Transverse colon (tissue), 4 donors: ENCODE measurements at regions not wholly inside any gene's neighbourhood (a gene's known extent, or its start where the extent isn't known, plus 50 kb on each side); places are given as distances from the start of the nearest gene placed in this dataset.

Source experiments
- DNase-seq: peaks from one replicate; pipeline ENCODE4 v3.0.0-alpha.2; 2019
- H3K27ac ChIP-seq, 4 donors: fragments of 200-600 bp; sonication (generic); 2 replicates each; pipeline ENCODE4 v1.5.1; 2016 to 2018; ENCODE audit warnings: inconsistent platforms in 4 of 4
- H3K27me3 ChIP-seq: fragments of 200-600 bp; sonication (generic); 2 replicates; pipeline ENCODE4 v1.5.1; 2017; ENCODE audit warnings: inconsistent platforms
- H3K36me3 ChIP-seq, 4 donors: fragments of 200-600 bp; sonication (generic); 2 replicates each; pipeline ENCODE4 v1.5.1; 2017 to 2019; ENCODE audit warnings: inconsistent platforms in 4 of 4
- H3K4me1 ChIP-seq, 4 donors: fragments of 200-600 bp; sonication (generic); 2 replicates each; pipeline ENCODE4 v1.5.1; 2017 to 2020; ENCODE audit warnings: inconsistent platforms in 4 of 4
- H3K4me3 ChIP-seq, 4 donors: fragments of 200-600 bp; sonication (generic); 1 replicate in 1 of 4; 2 replicates in 3 of 4; pipeline versions ENCODE4 v1.5.1 to v1.6.1; 2017 to 2019; ENCODE audit warnings: inconsistent platforms in 4 of 4
- H3K9me3 ChIP-seq, 2 donors: fragments of 200-600 bp; sonication (generic); 2 replicates each; pipeline ENCODE4 v1.5.1; 2017 to 2019; ENCODE audit warnings: inconsistent platforms in 2 of 2
- CTCF ChIP-seq, 5 experiments: fragments of 200-600 bp in 3 of 5; fragments of 450-650 bp in 2 of 5; sonication (generic) in 3 of 5; IDR thresholded peaks; 1 replicate in 2 of 5; 2 replicates in 3 of 5; pipeline ENCODE4 v1.5.1; 2016 to 2017; ENCODE audit warnings: antibody characterized with exemption in 5 of 5, inconsistent platforms in 3 of 5, mild to moderate bottlenecking in 2 of 5, moderate library complexity in 1 of 5
- EP300 ChIP-seq: sonication (generic); formaldehyde crosslinking; IDR thresholded peaks from one replicate; pipeline ENCODE4 v1.6.1; 2017; ENCODE audit warnings: antibody characterized with exemption, low read depth
- POLR2A ChIP-seq: fragments of 450-650 bp; IDR thresholded peaks from one replicate; pipeline ENCODE4 v1.6.1; 2016; ENCODE audit warnings: antibody characterized with exemption, mild to moderate bottlenecking, moderate library complexity
- POLR2AphosphoS5 ChIP-seq, 3 donors: sonication (generic); formaldehyde crosslinking; IDR thresholded peaks; one replicate each; pipeline ENCODE4 v1.6.1; 2016; ENCODE audit warnings: antibody characterized with exemption in 3 of 3
- WGBS, 2 donors: methylation state at CpG; one replicate each; pipeline ENCODE4 v1.1.5; 2018; ENCODE audit warnings: low coverage in 1 of 2; 5-methylcytosine and 5-hydroxymethylcytosine counted together
- in situ Hi-C, 4 donors: fragments of 200-750 bp; cut with MboI; loops; one replicate each; pipeline versions ENCODE4 v1.15.0 to v1.15.1; 2017; ENCODE audit warnings: low sequenced_read_pairs in 3 of 4, low pct_ligation_motif_present in 1 of 4, low pct_unique_long_range_greater_than_20kb in 1 of 4
- intact Hi-C: fragments of 100-400 bp; cut with DNase I; formaldehyde crosslinking; loops from one replicate; pipeline ENCODE4 v1.15.1; 2023; ENCODE audit warnings: low total_unique reads

DNA sequence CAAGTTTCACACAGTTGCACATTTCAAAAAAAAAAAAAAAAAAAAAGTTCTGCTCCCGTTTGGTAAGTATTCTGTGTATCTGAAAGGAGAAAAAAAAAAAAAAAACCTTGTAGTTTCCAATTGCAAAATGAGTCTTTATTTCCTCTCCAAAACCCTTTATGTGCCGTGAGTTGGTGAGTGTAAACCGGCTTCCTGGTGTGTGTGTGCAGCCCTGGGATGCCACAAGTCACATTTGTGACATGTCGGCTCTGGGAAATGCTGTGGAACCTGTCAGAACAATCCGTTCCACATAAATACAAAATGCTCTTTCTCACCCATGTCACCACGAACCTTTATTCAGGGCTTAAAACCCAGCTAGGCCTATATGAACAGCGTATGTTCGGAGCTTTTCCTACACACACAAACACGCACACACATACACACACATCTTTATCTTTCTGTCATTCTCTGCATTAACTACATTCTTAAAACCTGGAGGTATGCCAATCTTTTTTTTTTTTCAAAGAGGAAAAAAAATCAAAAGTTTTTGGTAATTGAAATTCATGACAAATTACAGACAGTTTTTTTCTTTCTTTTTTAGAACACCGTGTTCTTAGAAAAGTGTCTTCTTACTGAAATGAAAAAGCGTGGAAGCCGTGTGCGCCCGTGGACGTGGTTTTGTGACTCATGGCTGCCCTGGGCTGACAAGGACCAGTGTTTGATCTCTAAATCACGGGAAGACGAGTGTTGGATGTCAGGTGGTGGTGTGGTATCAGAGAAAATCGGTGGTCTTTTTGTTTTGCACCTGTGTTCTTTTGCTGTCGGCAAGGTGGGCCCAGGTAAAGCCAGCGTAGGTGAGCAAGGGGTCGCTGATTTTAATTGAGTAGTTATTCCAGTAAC, 612.0 kb downstream of the VRK1 start:
- Histone ChIP-seq H3K4me3 (no peak overlapping the region), H3K27ac (no peak overlapping the region), H3K4me1 (peaks cover 0 to 9% (median 1%) of the 10 kb centered on the region in 4 donors), H3K9me3 (no peaks in the 10 kb centered on the region), H3K27me3 (peaks cover 75% of the 10 kb centered on the region), H3K36me3 (no peaks in the 10 kb centered on the region)
- no peak for DNase-seq
- TF ChIP-seq EP300 (no peak), POLR2AphosphoS5 (IDR thresholded peaks at IDR 0.05) (no peak), CTCF (IDR thresholded peaks at IDR 0.05) (no peak), POLR2A (no peak)
- WGBS, 2 donors: 71 to 81% methylated on average over 20 to 21 of the region's 21 CpGs
- in situ Hi-C loops (no loop called here), intact Hi-C loops (no loop called here)

DNA sequence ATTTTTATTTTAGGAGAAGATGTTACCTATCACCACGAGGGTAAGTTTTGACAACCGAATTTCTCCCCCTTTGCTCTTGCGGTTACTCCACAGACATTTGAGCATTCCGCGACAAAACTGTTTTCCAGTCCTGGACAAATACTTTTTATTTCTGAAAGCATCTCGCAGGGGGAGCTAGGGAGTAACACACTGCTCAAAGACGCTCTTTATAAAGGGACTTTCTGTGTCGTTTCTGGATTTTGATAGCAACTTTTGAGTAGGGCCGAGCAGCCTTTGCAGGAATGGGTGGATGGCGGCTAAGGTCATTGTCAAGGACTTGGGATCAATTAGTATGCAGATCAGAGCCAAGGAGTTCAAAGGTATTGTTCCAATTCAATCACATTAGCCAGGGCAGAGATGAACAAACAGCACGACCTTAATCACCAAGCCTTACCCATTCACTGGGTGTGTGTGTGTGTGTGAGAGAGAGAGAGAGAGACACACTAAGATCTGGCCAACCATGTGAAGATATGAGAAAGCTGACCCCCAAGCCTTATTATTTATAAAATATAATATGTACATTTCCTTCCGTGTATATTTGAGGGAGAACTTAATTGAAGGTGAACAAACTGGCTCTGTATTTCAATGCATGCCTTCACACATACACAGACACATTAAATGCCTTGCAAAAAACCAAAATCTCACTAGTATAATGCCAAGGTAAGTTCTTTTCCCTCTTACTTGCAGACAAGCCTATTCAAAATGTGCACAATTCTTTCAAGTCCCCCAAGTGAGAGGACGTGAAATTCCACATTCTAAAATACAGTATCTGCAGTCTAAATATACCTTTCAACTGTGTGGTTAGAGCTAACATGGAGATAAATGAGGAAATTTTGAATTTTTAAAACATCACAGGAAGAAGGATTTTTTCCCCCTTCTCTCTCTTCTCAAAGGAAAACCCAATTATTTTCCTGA, 613.8 kb downstream of the VRK1 start:
- H3K27ac ChIP-seq: no peak overlapping the region
- H3K4me3 ChIP-seq: no peak overlapping the region
- H3K4me1 ChIP-seq: peaks cover 0 to 9% (median 1%) of the 10 kb centered on the region in 4 donors
- in situ Hi-C loops: no loop called here
- H3K36me3 ChIP-seq: no peaks in the 10 kb centered on the region
- H3K27me3 ChIP-seq: peaks cover 92% of the 10 kb centered on the region
- intact Hi-C loops: no loop called here
- DNase-seq: no peak
- WGBS, 2 donors: 30 to 36% methylated on average over 7 to 13 of the region's 13 CpGs
- no peak for TF ChIP-seq POLR2A
- no peak for TF ChIP-seq CTCF (IDR thresholded peaks at IDR 0.05)
- TF ChIP-seq POLR2AphosphoS5 (IDR thresholded peaks at IDR 0.05): no peak
- no peak for TF ChIP-seq EP300
- H3K9me3 ChIP-seq: no peaks in the 10 kb centered on the region

- 22 to 25% methylated on average over 5 to 15 of the region's 15 CpGs for WGBS, 2 donors
- TF ChIP-seq EP300: no peak
- no peak for TF ChIP-seq CTCF (IDR thresholded peaks at IDR 0.05)
- TF ChIP-seq POLR2A: no peak
- no peak for TF ChIP-seq POLR2AphosphoS5 (IDR thresholded peaks at IDR 0.05)
These were observed 614.9 kb downstream of the VRK1 start for GRCh38 chr14:97411938-97412612.

More at GRCh38 chr14:97411938-97412612, 614.9 kb downstream of the VRK1 start:
- intact Hi-C loops: no loop called here
- DNase-seq: no peak
- Histone ChIP-seq H3K27ac (no peak overlapping the region), H3K27me3 (peaks cover 95% of the 10 kb centered on the region), H3K4me3 (no peak overlapping the region), H3K36me3 (no peaks in the 10 kb centered on the region), H3K9me3 (no peaks in the 10 kb centered on the region), H3K4me1 (peaks cover 0 to 9% (median 1%) of the 10 kb centered on the region in 4 donors)
- in situ Hi-C loops: no loop called here
